ENCODE measurements at regions not wholly inside any gene's neighbourhood (a gene's known extent, or its start where the extent isn't known, plus 50 kb on each side); places are given as distances from the start of the nearest gene placed in this dataset.

DNA sequence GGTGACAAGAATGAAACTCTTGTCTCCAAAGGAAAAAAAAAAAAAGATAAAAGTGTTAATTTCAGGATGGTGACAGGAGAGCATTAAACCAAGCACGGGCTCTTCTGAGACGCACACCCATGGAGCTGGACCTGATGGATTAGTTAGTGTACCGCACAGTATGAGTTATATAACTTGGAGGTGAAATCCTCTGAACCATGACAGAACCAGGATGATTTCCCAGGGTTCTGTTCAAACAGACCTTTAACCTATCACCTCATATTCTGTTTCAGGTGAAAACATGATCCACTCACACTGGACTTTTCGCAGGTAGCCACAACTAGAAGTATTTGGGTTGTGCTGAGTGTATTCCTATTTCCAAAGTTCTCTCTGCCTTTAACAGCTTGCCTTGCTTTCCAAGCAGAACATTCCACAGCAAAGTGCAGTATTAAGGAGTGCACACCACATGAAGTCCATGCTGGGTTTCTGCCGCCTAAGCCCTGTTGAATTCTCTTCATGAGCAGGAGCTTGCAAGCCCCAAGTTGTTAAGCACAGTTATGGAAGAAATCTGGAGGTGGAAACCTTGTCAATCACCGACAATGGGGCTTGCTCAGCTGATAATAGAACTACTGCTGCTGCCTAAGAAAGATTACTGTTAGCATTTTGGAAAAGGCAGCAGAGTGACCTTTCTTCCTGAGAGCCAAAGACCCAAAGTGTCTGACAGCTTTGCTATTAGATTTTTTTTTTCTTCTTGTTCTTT is 461.7 kb downstream of the TLE1 start:
- Histone ChIP-seq H3K79me1 (replicated peaks; ENCODE audit: low read length, poor library complexity, severe bottlenecking) (no peaks in the 10 kb centered on the region), H3K4ac (ENCODE audit: low read depth in 1 of 2, low read length in 2 of 2) (no peak overlapping the region), H3K27ac (ENCODE audit: low read length, poor library complexity, severe bottlenecking) (no peak overlapping the region), H3K9ac (ENCODE audit: low read length) (no peak overlapping the region), H3K9me3 (ENCODE audit: control insufficient read depth, low read length) (no peaks in the 10 kb centered on the region), H3K4me1 (ENCODE audit: control insufficient read depth, insufficient read depth, low read depth, low read length) (peaks cover 1% of the 10 kb centered on the region), H3K23ac (ENCODE audit: low read length in 2 of 2) (no peak overlapping the region), H3K4me2 (ENCODE audit: low read length, poor library complexity, severe bottlenecking) (no peak overlapping the region), H3K4me3 (ENCODE audit: insufficient read depth in 1 of 2, low read depth in 1 of 2, low read length in 2 of 2) (no peak overlapping the region), H3K36me3 (ENCODE audit: control insufficient read depth in 1 of 2, insufficient read depth in 2 of 2, low read depth in 1 of 2, low read length in 2 of 2) (no peaks in the 10 kb centered on the region), H2BK5ac (ENCODE audit: low read depth, low read length, poor library complexity, severe bottlenecking) (no peak overlapping the region), H3K14ac (ENCODE audit: low read length in 2 of 2) (no peak overlapping the region), H2BK120ac (ENCODE audit: low read depth, low read length) (no peak overlapping the region), H2AFZ (ENCODE audit: low read depth, low read length) (no peak overlapping the region), H2BK12ac (ENCODE audit: low read length in 2 of 2) (no peak overlapping the region), H3K27me3 (ENCODE audit: control insufficient read depth in 1 of 2, insufficient read depth in 1 of 2, low read length in 2 of 2) (no peaks in the 10 kb centered on the region), H2AK5ac (ENCODE audit: low read length, severe bottlenecking) (no peak overlapping the region), H4K8ac (ENCODE audit: low read length) (no peak overlapping the region), H3K18ac (ENCODE audit: low read depth in 1 of 2, low read length in 2 of 2) (no peak overlapping the region), H2BK15ac (ENCODE audit: low read depth, poor library complexity, severe bottlenecking) (no peak overlapping the region), H4K91ac (ENCODE audit: low read length) (no peak overlapping the region)
- WGBS = 98% methylated on average over 5 of the region's 6 CpGs
- DNase-seq = no peak

DNA sequence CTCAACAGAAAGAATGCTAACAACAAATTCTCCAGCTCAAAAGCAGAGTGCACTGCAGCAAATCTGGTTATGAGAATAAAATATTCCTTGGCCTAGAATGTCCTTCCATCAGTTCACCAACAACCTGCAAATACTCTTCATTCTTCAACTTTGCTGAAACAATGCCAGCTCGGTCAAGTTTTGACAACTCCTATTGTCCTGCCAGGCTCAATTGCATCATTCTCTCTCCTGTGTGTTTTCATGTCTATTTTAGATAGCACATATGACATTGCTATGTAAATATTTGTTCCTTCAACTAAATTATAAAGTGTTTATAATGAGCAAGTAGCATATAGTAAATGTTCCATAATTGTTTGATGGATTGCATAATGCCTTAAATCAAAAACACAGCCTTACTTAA is 463.8 kb downstream of the TLE1 start:
- Histone ChIP-seq H3K4me1 (ENCODE audit: control insufficient read depth, insufficient read depth, low read depth, low read length) (peaks cover 1% of the 10 kb centered on the region), H2BK12ac (ENCODE audit: low read length in 2 of 2) (no peak overlapping the region), H4K8ac (ENCODE audit: low read length) (no peak overlapping the region), H3K4ac (ENCODE audit: low read depth in 1 of 2, low read length in 2 of 2) (no peak overlapping the region), H3K27ac (ENCODE audit: low read length, poor library complexity, severe bottlenecking) (no peak overlapping the region), H3K36me3 (ENCODE audit: control insufficient read depth in 1 of 2, insufficient read depth in 2 of 2, low read depth in 1 of 2, low read length in 2 of 2) (no peaks in the 10 kb centered on the region), H3K4me2 (ENCODE audit: low read length, poor library complexity, severe bottlenecking) (no peak overlapping the region), H4K91ac (ENCODE audit: low read length) (no peak overlapping the region), H2BK5ac (ENCODE audit: low read depth, low read length, poor library complexity, severe bottlenecking) (no peak overlapping the region), H2AFZ (ENCODE audit: low read depth, low read length) (no peak overlapping the region), H3K9ac (ENCODE audit: low read length) (no peak overlapping the region), H3K18ac (ENCODE audit: low read depth in 1 of 2, low read length in 2 of 2) (no peak overlapping the region), H3K4me3 (ENCODE audit: insufficient read depth in 1 of 2, low read depth in 1 of 2, low read length in 2 of 2) (no peak overlapping the region), H2BK120ac (ENCODE audit: low read depth, low read length) (no peak overlapping the region), H3K27me3 (ENCODE audit: control insufficient read depth in 1 of 2, insufficient read depth in 1 of 2, low read length in 2 of 2) (no peaks in the 10 kb centered on the region), H2AK5ac (ENCODE audit: low read length, severe bottlenecking) (no peak overlapping the region), H3K79me1 (replicated peaks; ENCODE audit: low read length, poor library complexity, severe bottlenecking) (no peaks in the 10 kb centered on the region), H3K9me3 (ENCODE audit: control insufficient read depth, low read length) (no peaks in the 10 kb centered on the region), H3K23ac (ENCODE audit: low read length in 2 of 2) (no peak overlapping the region), H2BK15ac (ENCODE audit: low read depth, poor library complexity, severe bottlenecking) (no peak overlapping the region), H3K14ac (ENCODE audit: low read length in 2 of 2) (no peak overlapping the region)
- no peak for DNase-seq
- no CpG with 5 or more reads among the region's 1 CpG for WGBS

DNA sequence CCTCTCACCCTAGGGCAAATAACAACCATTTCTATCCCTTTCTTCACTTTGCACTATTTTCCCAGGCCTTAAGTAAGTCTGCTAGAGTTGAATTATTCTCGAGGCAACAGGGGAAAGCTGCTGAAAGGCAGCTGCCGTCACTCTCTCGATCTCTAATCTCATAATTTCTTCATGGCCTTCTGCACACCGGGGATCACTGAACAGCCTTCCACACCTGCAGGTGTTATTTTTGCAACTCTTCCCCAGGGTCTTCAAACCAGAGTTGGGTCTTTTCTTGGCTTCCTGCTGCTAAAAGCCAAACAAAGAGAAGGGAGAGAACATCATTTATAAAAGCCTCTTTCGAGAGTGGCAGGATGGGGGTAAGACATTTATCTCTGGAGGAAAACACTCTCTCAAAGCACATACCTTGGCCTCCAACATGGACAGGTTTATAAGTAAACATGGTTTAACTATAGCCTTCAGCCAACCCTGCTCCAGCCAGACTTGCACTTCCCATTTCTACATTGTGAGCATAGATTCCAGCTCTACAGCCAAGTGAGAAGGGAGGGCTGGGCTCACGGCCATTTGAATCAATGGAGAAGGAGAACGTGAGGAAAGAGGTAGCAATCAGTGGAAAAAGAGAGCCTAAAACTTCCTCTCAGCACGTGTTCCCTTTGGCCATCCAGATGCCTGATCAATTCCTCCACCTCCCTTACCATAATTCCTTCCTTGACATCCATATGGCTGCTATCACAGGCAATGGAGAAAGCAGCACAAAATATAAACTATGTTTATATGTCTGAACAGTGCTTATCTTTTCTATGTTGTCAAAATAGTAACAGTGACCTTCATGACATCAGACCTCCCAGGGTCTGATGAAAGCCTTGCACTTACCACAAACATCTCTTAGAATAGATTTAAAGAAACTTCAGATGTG is 464.9 kb downstream of the TLE1 start:
- no peak overlapping the region for H3K27ac ChIP-seq (ENCODE audit: low read length, poor library complexity, severe bottlenecking)
- H4K91ac ChIP-seq (ENCODE audit: low read length) = no peak overlapping the region
- H3K23ac ChIP-seq (ENCODE audit: low read length in 2 of 2) = no peak overlapping the region
- H3K4ac ChIP-seq (ENCODE audit: low read depth in 1 of 2, low read length in 2 of 2) = no peak overlapping the region
- H3K4me1 ChIP-seq (ENCODE audit: control insufficient read depth, insufficient read depth, low read depth, low read length) = peaks cover 1% of the 10 kb centered on the region
- H3K9me3 ChIP-seq (ENCODE audit: control insufficient read depth, low read length) = no peaks in the 10 kb centered on the region
- no peak overlapping the region for H3K18ac ChIP-seq (ENCODE audit: low read depth in 1 of 2, low read length in 2 of 2)
- no peak overlapping the region for H2BK15ac ChIP-seq (ENCODE audit: low read depth, poor library complexity, severe bottlenecking)
- H4K8ac ChIP-seq (ENCODE audit: low read length) = no peak overlapping the region
- no peaks in the 10 kb centered on the region for H3K36me3 ChIP-seq (ENCODE audit: control insufficient read depth in 1 of 2, insufficient read depth in 2 of 2, low read depth in 1 of 2, low read length in 2 of 2)
- no peak overlapping the region for H2BK12ac ChIP-seq (ENCODE audit: low read length in 2 of 2)
- H3K9ac ChIP-seq (ENCODE audit: low read length) = no peak overlapping the region
- no peak overlapping the region for H3K4me2 ChIP-seq (ENCODE audit: low read length, poor library complexity, severe bottlenecking)
- no peak overlapping the region for H2BK120ac ChIP-seq (ENCODE audit: low read depth, low read length)
- no peak overlapping the region for H2AFZ ChIP-seq (ENCODE audit: low read depth, low read length)
- H2BK5ac ChIP-seq (ENCODE audit: low read depth, low read length, poor library complexity, severe bottlenecking) = no peak overlapping the region
- no peak overlapping the region for H3K4me3 ChIP-seq (ENCODE audit: insufficient read depth in 1 of 2, low read depth in 1 of 2, low read length in 2 of 2)
- no peaks in the 10 kb centered on the region for H3K27me3 ChIP-seq (ENCODE audit: control insufficient read depth in 1 of 2, insufficient read depth in 1 of 2, low read length in 2 of 2)
- DNase-seq = no peak
- no peaks in the 10 kb centered on the region for H3K79me1 ChIP-seq (replicated peaks; ENCODE audit: low read length, poor library complexity, severe bottlenecking)
- no peak overlapping the region for H2AK5ac ChIP-seq (ENCODE audit: low read length, severe bottlenecking)
- 82% methylated on average over 5 of the region's 8 CpGs for WGBS
- no peak overlapping the region for H3K14ac ChIP-seq (ENCODE audit: low read length in 2 of 2)

DNA sequence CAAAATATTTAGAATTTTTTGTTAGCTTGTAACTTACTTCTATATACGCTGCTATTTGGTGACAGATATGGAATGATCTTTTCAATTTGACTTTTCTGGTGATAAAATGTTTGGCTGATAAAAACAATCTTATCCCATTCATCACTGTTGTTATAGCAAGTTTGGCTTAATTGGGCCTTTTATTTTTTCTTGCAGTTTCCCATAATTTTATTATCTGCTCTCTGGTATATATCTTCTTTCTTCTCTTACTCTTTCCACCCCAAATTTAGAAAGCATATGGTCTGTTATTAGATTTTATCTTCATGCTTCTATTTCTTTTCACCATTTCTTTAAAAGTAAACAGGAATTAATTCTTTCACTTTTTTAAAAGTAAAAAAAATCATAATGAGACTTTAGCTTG is 474.4 kb downstream of the TLE1 start:
- no peak overlapping the region for H3K14ac ChIP-seq (ENCODE audit: low read length in 2 of 2)
- no peak overlapping the region for H2BK5ac ChIP-seq (ENCODE audit: low read depth, low read length, poor library complexity, severe bottlenecking)
- no peak overlapping the region for H3K4me2 ChIP-seq (ENCODE audit: low read length, poor library complexity, severe bottlenecking)
- H2BK15ac ChIP-seq (ENCODE audit: low read depth, poor library complexity, severe bottlenecking) = no peak overlapping the region
- H4K8ac ChIP-seq (ENCODE audit: low read length) = no peak overlapping the region
- H3K36me3 ChIP-seq (ENCODE audit: control insufficient read depth in 1 of 2, insufficient read depth in 2 of 2, low read depth in 1 of 2, low read length in 2 of 2) = no peaks in the 10 kb centered on the region
- H3K23ac ChIP-seq (ENCODE audit: low read length in 2 of 2) = no peak overlapping the region
- no peak overlapping the region for H2BK12ac ChIP-seq (ENCODE audit: low read length in 2 of 2)
- no peak overlapping the region for H3K4me3 ChIP-seq (ENCODE audit: insufficient read depth in 1 of 2, low read depth in 1 of 2, low read length in 2 of 2)
- no CpG with 5 or more reads among the region's 1 CpG for WGBS
- H3K9ac ChIP-seq (ENCODE audit: low read length) = no peak overlapping the region
- H3K4ac ChIP-seq (ENCODE audit: low read depth in 1 of 2, low read length in 2 of 2) = no peak overlapping the region
- no peak overlapping the region for H2AFZ ChIP-seq (ENCODE audit: low read depth, low read length)
- H3K9me3 ChIP-seq (ENCODE audit: control insufficient read depth, low read length) = peaks cover 12% of the 10 kb centered on the region
- H2AK5ac ChIP-seq (ENCODE audit: low read length, severe bottlenecking) = no peak overlapping the region
- no peak for DNase-seq
- no peak overlapping the region for H4K91ac ChIP-seq (ENCODE audit: low read length)
- no peaks in the 10 kb centered on the region for H3K4me1 ChIP-seq (ENCODE audit: control insufficient read depth, insufficient read depth, low read depth, low read length)
- H3K27me3 ChIP-seq (ENCODE audit: control insufficient read depth in 1 of 2, insufficient read depth in 1 of 2, low read length in 2 of 2) = no peaks in the 10 kb centered on the region
- no peak overlapping the region for H3K27ac ChIP-seq (ENCODE audit: low read length, poor library complexity, severe bottlenecking)
- no peaks in the 10 kb centered on the region for H3K79me1 ChIP-seq (replicated peaks; ENCODE audit: low read length, poor library complexity, severe bottlenecking)
- no peak overlapping the region for H3K18ac ChIP-seq (ENCODE audit: low read depth in 1 of 2, low read length in 2 of 2)
- no peak overlapping the region for H2BK120ac ChIP-seq (ENCODE audit: low read depth, low read length)

All from mesenchymal stem cell (in vitro differentiated cells and primary cell).